HCEC 1CT (cell line): ENCODE measurements at regions not wholly inside any gene's neighbourhood (a gene's known extent, or its start where the extent isn't known, plus 50 kb on each side); places are given as distances from the start of the nearest gene placed in this dataset.
"Not testable (repeated sequence)": the region's sequence is repeated elsewhere in the genome, so short reads cannot be mapped to it uniquely, and the experiment has no call there.

Source experiments
- DNase-seq: peaks from one replicate; pipeline ENCODE4 v3.0.0-alpha.2; 2017

- not testable (repeated sequence) for DNase-seq
Observed at GRCh38 chr2:87524619-87525188, 223.2 kb upstream of the PLGLB2 start.

GRCh38 chr2:87525497-87525991 lies 222.3 kb upstream of the PLGLB2 start:
- DNase-seq, result not testable (repeated sequence)

- DNase-seq, result not testable (repeated sequence)
Observed at GRCh38 chr2:87526258-87526657, 221.6 kb upstream of the PLGLB2 start.

- DNase-seq, result not testable (repeated sequence)
Observed at GRCh38 chr2:87531968-87532715, 215.7 kb upstream of the PLGLB2 start.

GRCh38 chr2:87533390-87534272 lies 214.3 kb upstream of the PLGLB2 start:
- not testable (repeated sequence) for DNase-seq

- not testable (repeated sequence) for DNase-seq
Observed at GRCh38 chr2:87534273-87534889, 213.5 kb upstream of the PLGLB2 start.

GRCh38 chr2:87536427-87536826 lies 211.5 kb upstream of the PLGLB2 start:
- not testable (repeated sequence) for DNase-seq

GRCh38 chr2:87537251-87537671 lies 210.6 kb upstream of the PLGLB2 start:
- DNase-seq, result not testable (repeated sequence)

- DNase-seq, result not testable (repeated sequence)
Observed at GRCh38 chr2:87538268-87538667, 209.6 kb upstream of the PLGLB2 start.

GRCh38 chr2:87539151-87539943 lies 208.5 kb upstream of the PLGLB2 start:
- not testable (repeated sequence) for DNase-seq

GRCh38 chr2:87540242-87540641 lies 207.6 kb upstream of the PLGLB2 start:
- DNase-seq, result not testable (repeated sequence)

GRCh38 chr2:87542599-87543174 lies 205.2 kb upstream of the PLGLB2 start:
- not testable (repeated sequence) for DNase-seq

- not testable (repeated sequence) for DNase-seq
Observed at GRCh38 chr2:87543797-87544196, 204.1 kb upstream of the PLGLB2 start.

- DNase-seq, result not testable (repeated sequence)
Observed at GRCh38 chr2:87547106-87547505, 200.8 kb upstream of the PLGLB2 start.

- not testable (repeated sequence) for DNase-seq
Observed at GRCh38 chr2:87547966-87548365, 199.9 kb upstream of the PLGLB2 start.

- DNase-seq, result not testable (repeated sequence)
Observed at GRCh38 chr2:87548681-87549536, 199.0 kb upstream of the PLGLB2 start.

- not testable (repeated sequence) for DNase-seq
Observed at GRCh38 chr2:87549561-87550202, 198.2 kb upstream of the PLGLB2 start.

- DNase-seq, result not testable (repeated sequence)
Observed at GRCh38 chr2:87554678-87555077, 193.2 kb upstream of the PLGLB2 start.

GRCh38 chr2:87555082-87555481 lies 192.8 kb upstream of the PLGLB2 start:
- not testable (repeated sequence) for DNase-seq

GRCh38 chr2:87559001-87559400 lies 188.9 kb upstream of the PLGLB2 start:
- not testable (repeated sequence) for DNase-seq
